ENCODE measurements at regions not wholly inside any gene's neighbourhood (a gene's known extent, or its start where the extent isn't known, plus 50 kb on each side); places are given as distances from the start of the nearest gene placed in this dataset.

- Histone ChIP-seq H3K4me1 (ENCODE audit: control insufficient read depth, insufficient read depth, low read length) (no peaks in the 10 kb centered on the region), H3K36me3 (ENCODE audit: control insufficient read depth in 2 of 2, insufficient read depth in 1 of 2, low read length in 2 of 2) (no peaks in the 10 kb centered on the region), H3K4me3 (ENCODE audit: low read depth, low read length) (no peak overlapping the region), H3K27ac (ENCODE audit: extremely low read depth, low read depth, low read length) (no peak overlapping the region), H3K9me3 (ENCODE audit: control insufficient read depth, insufficient read depth, low read depth, low read length) (no peaks in the 10 kb centered on the region)
- TF ChIP-seq ZNF324 (tag by site-specific recombination; IDR thresholded peaks at IDR 0.05) (no peak), ZNF132 (tag by site-specific recombination; IDR thresholded peaks at IDR 0.05; ENCODE audit: borderline replicate concordance) (no peak), TRIM28 (IDR thresholded peaks at IDR 0.05; ENCODE audit: borderline replicate concordance, low read length) (no peak), ZNF157 (tag by site-specific recombination; IDR thresholded peaks at IDR 0.05) (no peak), ZNF221 (tag by site-specific recombination; IDR thresholded peaks at IDR 0.05; ENCODE audit: borderline replicate concordance) (no peak), ZNF223 (tag by site-specific recombination; IDR thresholded peaks at IDR 0.05) (no peak), ZNF280D (tag by site-specific recombination; IDR thresholded peaks at IDR 0.05) (no peak)
- ChIA-PET POLR2A (no interaction called here), CTCF (interaction anchor here (0.6 kb wide), 1 partner anchor 176 kb away, joined by 3 read pairs; no protein-coding TSS in a partner anchor)
Measured at GRCh38 chr15:31799715-31800321, 230.5 kb upstream of the CHRNA7 start.

DNA sequence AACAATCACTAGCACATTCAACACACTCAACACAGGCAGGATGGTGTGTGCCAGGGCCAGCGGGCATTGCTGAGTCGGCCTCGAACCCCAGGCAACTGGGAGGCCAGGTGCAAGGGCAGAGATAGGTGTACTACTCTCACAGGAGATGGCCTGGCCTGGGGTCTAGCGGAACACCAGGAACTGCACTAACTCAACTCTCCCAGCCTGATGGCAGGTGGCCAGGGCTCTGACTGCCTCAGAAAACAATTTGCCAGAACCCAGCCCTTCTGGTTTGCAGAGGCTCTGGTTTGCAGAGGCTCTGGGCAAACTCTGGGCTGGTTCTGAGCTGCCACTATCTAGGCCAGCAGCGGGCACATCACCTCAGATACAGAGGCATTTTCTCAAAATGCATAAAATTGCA, 229.2 kb upstream of the CHRNA7 start:
- TF ChIP-seq ZNF350 (tag by site-specific recombination; IDR thresholded peaks at IDR 0.05): no peak
- TF ChIP-seq ZSCAN4 (tag by site-specific recombination; IDR thresholded peaks at IDR 0.05): no peak
- no peak for TF ChIP-seq ZNF202 (tag by site-specific recombination; IDR thresholded peaks at IDR 0.05; ENCODE audit: borderline replicate concordance)
- TF ChIP-seq ZNF302 (tag by site-specific recombination; IDR thresholded peaks at IDR 0.05; ENCODE audit: low read depth): no peak
- no peak for TF ChIP-seq ZNF777 (tag by site-specific recombination; IDR thresholded peaks at IDR 0.05; ENCODE audit: borderline replicate concordance)
- no peak for TF ChIP-seq ZXDB (tag by site-specific recombination; IDR thresholded peaks at IDR 0.05)
- TF ChIP-seq ATF2 (tag by site-specific recombination; IDR thresholded peaks at IDR 0.05; ENCODE audit: low read depth): no peak
- no peak for TF ChIP-seq IKZF3 (tag by site-specific recombination; IDR thresholded peaks at IDR 0.05)
- no peaks in the 10 kb centered on the region for H3K36me3 ChIP-seq (ENCODE audit: control insufficient read depth in 2 of 2, insufficient read depth in 1 of 2, low read length in 2 of 2)
- H3K27ac ChIP-seq (ENCODE audit: extremely low read depth, low read depth, low read length): no peak overlapping the region
- H3K9me3 ChIP-seq (ENCODE audit: control insufficient read depth, insufficient read depth, low read depth, low read length): no peaks in the 10 kb centered on the region
- CTCF ChIA-PET: no interaction called here
- H3K4me3 ChIP-seq (ENCODE audit: low read depth, low read length): no peak overlapping the region
- POLR2A ChIA-PET: no interaction called here
- no peaks in the 10 kb centered on the region for H3K4me1 ChIP-seq (ENCODE audit: control insufficient read depth, insufficient read depth, low read length)

GRCh38 chr15:31802761-31803160, 227.6 kb upstream of the CHRNA7 start:
- no peaks in the 10 kb centered on the region for H3K4me1 ChIP-seq (ENCODE audit: control insufficient read depth, insufficient read depth, low read length)
- no peak overlapping the region for H3K27ac ChIP-seq (ENCODE audit: extremely low read depth, low read depth, low read length)
- no peak overlapping the region for H3K4me3 ChIP-seq (ENCODE audit: low read depth, low read length)
- POLR2A ChIA-PET: no interaction called here
- no peaks in the 10 kb centered on the region for H3K36me3 ChIP-seq (ENCODE audit: control insufficient read depth in 2 of 2, insufficient read depth in 1 of 2, low read length in 2 of 2)
- no peaks in the 10 kb centered on the region for H3K9me3 ChIP-seq (ENCODE audit: control insufficient read depth, insufficient read depth, low read depth, low read length)
- CTCF ChIA-PET: no interaction called here
- TF ChIP-seq YY1 (tag by site-specific recombination; IDR thresholded peaks at IDR 0.05): no peak
- TF ChIP-seq, protein P1, sequence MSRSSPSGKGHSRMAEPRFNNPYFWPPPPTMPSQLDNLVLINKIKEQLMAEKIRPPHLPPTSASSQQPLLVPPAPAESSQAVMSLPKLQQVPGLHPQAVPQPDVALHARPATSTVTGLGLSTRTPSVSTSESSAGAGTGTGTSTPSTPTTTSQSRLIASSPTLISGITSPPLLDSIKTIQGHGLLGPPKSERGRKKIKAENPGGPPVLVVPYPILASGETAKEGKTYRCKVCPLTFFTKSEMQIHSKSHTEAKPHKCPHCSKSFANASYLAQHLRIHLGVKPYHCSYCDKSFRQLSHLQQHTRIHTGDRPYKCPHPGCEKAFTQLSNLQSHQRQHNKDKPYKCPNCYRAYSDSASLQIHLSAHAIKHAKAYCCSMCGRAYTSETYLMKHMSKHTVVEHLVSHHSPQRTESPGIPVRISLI (tag by site-specific recombination; IDR thresholded peaks at IDR 0.05): no peak
- TF ChIP-seq ZNF571 (tag by site-specific recombination; IDR thresholded peaks at IDR 0.05): no peak
- TF ChIP-seq GLI2 (tag by site-specific recombination; IDR thresholded peaks at IDR 0.05; ENCODE audit: borderline replicate concordance, low read depth): no peak
- no peak for TF ChIP-seq ZNF777 (tag by site-specific recombination; IDR thresholded peaks at IDR 0.05; ENCODE audit: borderline replicate concordance)
- TF ChIP-seq ZNF518A (tag by site-specific recombination; conservative IDR thresholded peaks at IDR 0.05; ENCODE audit: low read depth): no peak

All from HEK293 (cell line).